ENCODE measurements at regions not wholly inside any gene's neighbourhood (a gene's known extent, or its start where the extent isn't known, plus 50 kb on each side); places are given as distances from the start of the nearest gene placed in this dataset.

- DNase-seq (no peak), ATAC-seq (ENCODE audit: insufficient read depth, low read depth) (peak; percentile 27; the same call in 1 of the 3 replicates)
- H3K27ac ChIP-seq (ENCODE audit: low read length), result no peak overlapping the region
- no peaks in the 10 kb centered on the region for H3K79me2 ChIP-seq (ENCODE audit: insufficient read depth, low read length)
- no peak overlapping the region for H3K4me2 ChIP-seq (ENCODE audit: insufficient read depth, low read length)
- H3K9ac ChIP-seq (ENCODE audit: low read depth, low read length), result no peak overlapping the region
- H3K27me3 ChIP-seq (ENCODE audit: insufficient read depth, low read length, poor library complexity), result peaks cover 1% of the 10 kb centered on the region
- H2AFZ ChIP-seq (ENCODE audit: low read depth, low read length), result no peak overlapping the region
- no peaks in the 10 kb centered on the region for H3K9me3 ChIP-seq (ENCODE audit: insufficient read depth, low read length, severe bottlenecking)
- H3K4me3 ChIP-seq (ENCODE audit: low read depth in 1 of 2, low read length in 2 of 2), result no peak overlapping the region
- no peak for TF ChIP-seq EZH2 (IDR thresholded peaks at IDR 0.05; ENCODE audit: borderline replicate concordance, low read depth, low read length, severe bottlenecking)
- H3K36me3 ChIP-seq (ENCODE audit: insufficient read depth, low read length), result no peaks in the 10 kb centered on the region
- H3K4me1 ChIP-seq (ENCODE audit: insufficient read depth, low read length), result no peaks in the 10 kb centered on the region
- H4K20me1 ChIP-seq (ENCODE audit: insufficient read depth, low read length), result no peaks in the 10 kb centered on the region
Measured at GRCh38 chr2:64819774-64820688, 166.3 kb upstream of the SERTAD2 start.

DNA sequence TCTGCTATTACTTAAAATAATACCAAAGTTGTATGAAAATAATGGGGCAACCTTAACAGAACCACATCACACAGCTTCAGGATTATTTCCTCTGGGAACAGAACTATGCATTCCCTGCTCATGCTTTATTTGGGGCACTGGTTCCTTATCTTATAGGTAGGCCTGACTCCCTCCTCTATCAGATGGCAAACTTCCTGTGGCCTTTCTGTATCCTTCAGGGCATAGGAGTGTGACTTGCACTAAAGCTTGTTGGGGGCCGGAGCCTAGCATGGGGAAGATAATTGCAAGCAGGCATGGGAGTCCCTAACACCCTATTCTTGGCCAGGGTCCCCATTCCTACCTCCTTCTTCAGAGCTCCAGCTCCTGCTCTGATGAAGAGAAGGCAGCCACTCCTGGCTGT is 167.2 kb upstream of the SERTAD2 start:
- Histone ChIP-seq H3K4me2 (ENCODE audit: insufficient read depth, low read length) (no peak overlapping the region), H3K4me3 (ENCODE audit: low read depth in 1 of 2, low read length in 2 of 2) (no peak overlapping the region), H3K27me3 (ENCODE audit: insufficient read depth, low read length, poor library complexity) (no peaks in the 10 kb centered on the region), H3K4me1 (ENCODE audit: insufficient read depth, low read length) (no peaks in the 10 kb centered on the region), H3K9me3 (ENCODE audit: insufficient read depth, low read length, severe bottlenecking) (no peaks in the 10 kb centered on the region), H2AFZ (ENCODE audit: low read depth, low read length) (no peak overlapping the region), H3K27ac (ENCODE audit: low read length) (no peak overlapping the region), H3K79me2 (ENCODE audit: insufficient read depth, low read length) (no peaks in the 10 kb centered on the region), H3K9ac (ENCODE audit: low read depth, low read length) (no peak overlapping the region), H4K20me1 (ENCODE audit: insufficient read depth, low read length) (no peaks in the 10 kb centered on the region), H3K36me3 (ENCODE audit: insufficient read depth, low read length) (no peaks in the 10 kb centered on the region)
- ATAC-seq (ENCODE audit: insufficient read depth, low read depth) (no peak), DNase-seq (no peak)
- TF ChIP-seq CTCF (IDR thresholded peaks at IDR 0.05; ENCODE audit: borderline replicate concordance, extremely low read depth, low read length, poor library complexity, severe bottlenecking), result no peak
- TF ChIP-seq EZH2 (IDR thresholded peaks at IDR 0.05; ENCODE audit: borderline replicate concordance, low read depth, low read length, severe bottlenecking), result no peak

DNA sequence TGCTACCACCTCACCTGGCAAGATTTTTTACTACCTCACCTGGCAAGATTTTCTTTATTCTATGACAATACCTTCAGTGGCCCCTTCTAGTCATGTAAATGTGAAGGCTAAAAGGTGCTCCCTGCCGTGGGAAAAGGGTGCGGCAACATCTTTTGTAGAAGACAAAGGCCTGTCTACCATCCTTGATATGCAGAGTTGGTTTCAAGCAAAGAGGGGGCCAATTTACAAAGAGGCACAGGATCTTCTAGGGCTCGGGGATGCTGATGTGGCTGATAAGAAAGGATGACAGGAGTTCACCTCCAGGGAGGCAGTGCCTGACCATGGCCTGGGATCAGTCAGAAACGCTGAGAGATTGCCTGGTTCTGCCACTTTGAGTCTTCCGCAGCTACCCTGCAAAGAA is 165.4 kb upstream of the SLC1A4 start:
- Histone ChIP-seq H2AFZ (ENCODE audit: low read depth, low read length) (no peak overlapping the region), H3K9me3 (ENCODE audit: insufficient read depth, low read length, severe bottlenecking) (no peaks in the 10 kb centered on the region), H3K27me3 (ENCODE audit: insufficient read depth, low read length, poor library complexity) (no peaks in the 10 kb centered on the region), H3K79me2 (ENCODE audit: insufficient read depth, low read length) (no peaks in the 10 kb centered on the region), H4K20me1 (ENCODE audit: insufficient read depth, low read length) (no peaks in the 10 kb centered on the region), H3K4me2 (ENCODE audit: insufficient read depth, low read length) (no peak overlapping the region), H3K4me3 (ENCODE audit: low read depth in 1 of 2, low read length in 2 of 2) (no peak overlapping the region), H3K4me1 (ENCODE audit: insufficient read depth, low read length) (no peaks in the 10 kb centered on the region), H3K9ac (ENCODE audit: low read depth, low read length) (no peak overlapping the region), H3K36me3 (ENCODE audit: insufficient read depth, low read length) (no peaks in the 10 kb centered on the region), H3K27ac (ENCODE audit: low read length) (no peak overlapping the region)
- no peak for DNase-seq
- TF ChIP-seq CTCF (IDR thresholded peaks at IDR 0.05; ENCODE audit: borderline replicate concordance, extremely low read depth, low read length, poor library complexity, severe bottlenecking), result no peak
- no peak for TF ChIP-seq EZH2 (IDR thresholded peaks at IDR 0.05; ENCODE audit: borderline replicate concordance, low read depth, low read length, severe bottlenecking)
- ATAC-seq (ENCODE audit: insufficient read depth, low read depth), result no peak

DNA sequence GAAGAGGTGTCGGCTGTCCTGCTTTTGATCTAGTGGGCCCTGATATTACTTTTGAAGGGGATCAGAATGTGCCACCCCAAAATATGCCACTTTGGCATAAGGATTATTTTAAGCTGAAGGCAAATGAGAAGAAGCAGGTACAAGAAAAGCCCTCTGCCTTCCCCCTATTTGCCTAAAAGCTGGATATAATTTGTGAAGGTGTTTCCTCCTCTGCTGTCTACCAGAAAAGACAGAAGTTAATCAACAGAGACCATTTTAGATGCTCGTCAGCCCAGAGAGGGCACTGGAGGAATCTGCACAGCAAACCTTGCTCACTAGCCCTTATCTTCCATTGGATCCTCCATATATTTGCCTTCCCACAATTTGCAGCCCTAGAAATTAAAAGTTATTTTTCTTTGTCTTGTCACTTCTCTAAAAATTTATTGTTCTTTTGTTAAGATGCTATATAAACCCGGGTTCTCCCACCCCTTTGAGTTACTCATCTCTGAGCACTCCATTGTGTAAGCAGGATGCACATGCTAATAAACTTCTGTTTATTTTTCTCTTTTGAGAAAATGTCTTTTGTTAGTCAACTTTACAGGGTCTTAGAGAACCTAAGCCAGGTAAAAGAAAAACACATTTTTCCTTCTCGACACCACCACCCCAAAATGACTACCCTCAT is 163.2 kb upstream of the SLC1A4 start:
- Histone ChIP-seq H3K27me3 (ENCODE audit: insufficient read depth, low read length, poor library complexity) (no peaks in the 10 kb centered on the region), H3K4me3 (ENCODE audit: low read depth in 1 of 2, low read length in 2 of 2) (no peak overlapping the region), H3K79me2 (ENCODE audit: insufficient read depth, low read length) (no peaks in the 10 kb centered on the region), H3K4me2 (ENCODE audit: insufficient read depth, low read length) (no peak overlapping the region), H3K36me3 (ENCODE audit: insufficient read depth, low read length) (no peaks in the 10 kb centered on the region), H3K9ac (ENCODE audit: low read depth, low read length) (no peak overlapping the region), H2AFZ (ENCODE audit: low read depth, low read length) (no peak overlapping the region), H3K4me1 (ENCODE audit: insufficient read depth, low read length) (no peaks in the 10 kb centered on the region), H4K20me1 (ENCODE audit: insufficient read depth, low read length) (no peaks in the 10 kb centered on the region), H3K27ac (ENCODE audit: low read length) (no peak overlapping the region), H3K9me3 (ENCODE audit: insufficient read depth, low read length, severe bottlenecking) (no peaks in the 10 kb centered on the region)
- ATAC-seq (ENCODE audit: insufficient read depth, low read depth), result no peak
- TF ChIP-seq CTCF (IDR thresholded peaks at IDR 0.05; ENCODE audit: borderline replicate concordance, extremely low read depth, low read length, poor library complexity, severe bottlenecking) (no peak), EZH2 (IDR thresholded peaks at IDR 0.05; ENCODE audit: borderline replicate concordance, low read depth, low read length, severe bottlenecking) (no peak)
- DNase-seq, result no peak

Measured in DND-41 (cell line).